HEK293T (cell line): ENCODE measurements at regions not wholly inside any gene's neighbourhood (a gene's known extent, or its start where the extent isn't known, plus 50 kb on each side); places are given as distances from the start of the nearest gene placed in this dataset.
"Not testable (repeated sequence)": the region's sequence is repeated elsewhere in the genome, so short reads cannot be mapped to it uniquely, and the experiment has no call there.

ENCODE experiments used
- CTCF ChIA-PET: fragments of 350-600 bp; formaldehyde crosslinking; extraction: SDS; loops from one replicate; lab custom pipeline; 2021; ENCODE audit warnings: antibody characterized with exemption, inconsistent platforms; lab: Yijun Ruan, JAX
- POLR2A ChIA-PET: fragments of 350-600 bp; formaldehyde crosslinking; extraction: SDS; loops from one replicate; lab custom pipeline; 2020; ENCODE audit warnings: antibody characterized with exemption, inconsistent platforms; lab: Yijun Ruan, JAX
- DNase-seq: peaks from one replicate; pipeline ENCODE4 v3.0.0; 2012; ENCODE audit warnings: mixed read lengths; ENCODE audit errors: extremely low spot score
- ARNT ChIP-seq: fragments of 450-650 bp; IDR thresholded peaks from 2 replicates; pipeline ENCODE4 v1.6.1; 2017; ENCODE audit warnings: mild to moderate bottlenecking
- BHLHE40 ChIP-seq: fragments of 450-650 bp; IDR thresholded peaks from 2 replicates; pipeline ENCODE4 v1.6.1; 2016; ENCODE audit warnings: mild to moderate bottlenecking, moderate library complexity, borderline replicate concordance
- CTBP1 ChIP-seq: fragments of 450-650 bp; IDR thresholded peaks from 2 replicates; pipeline ENCODE4 v1.6.1; 2016; ENCODE audit warnings: borderline replicate concordance
- ELF4 ChIP-seq: fragments of 450-650 bp; IDR thresholded peaks from 2 replicates; pipeline ENCODE4 v1.6.1; 2017; ENCODE audit warnings: antibody characterized with exemption
- FOXA1 ChIP-seq: fragments of 450-650 bp; IDR thresholded peaks from 2 replicates; pipeline ENCODE4 v1.6.1; 2016; ENCODE audit warnings: mild to moderate bottlenecking
- FOXK2 ChIP-seq: fragments of 450-650 bp; IDR thresholded peaks from 2 replicates; pipeline ENCODE4 v1.6.1; 2016; ENCODE audit warnings: mild to moderate bottlenecking
- FOXM1 ChIP-seq: fragments of 450-650 bp; IDR thresholded peaks from 2 replicates; pipeline ENCODE4 v1.6.1; 2017; ENCODE audit warnings: mild to moderate bottlenecking, borderline replicate concordance
- HDGF ChIP-seq: fragments of 450-650 bp; IDR thresholded peaks from 2 replicates; pipeline ENCODE4 v1.6.1; 2017; ENCODE audit warnings: antibody characterized with exemption, borderline replicate concordance
- L3MBTL2 ChIP-seq: fragments of 450-650 bp; conservative IDR thresholded peaks from 2 replicates; pipeline ENCODE4 v1.6.1; 2016; ENCODE audit warnings: mild to moderate bottlenecking
- LEF1 ChIP-seq: fragments of 450-650 bp; IDR thresholded peaks from 2 replicates; pipeline ENCODE4 v1.6.1; 2017; ENCODE audit warnings: mild to moderate bottlenecking, borderline replicate concordance
- NFRKB ChIP-seq: fragments of 450-650 bp; IDR thresholded peaks from 2 replicates; pipeline ENCODE4 v1.6.1; 2016; ENCODE audit warnings: mild to moderate bottlenecking, moderate library complexity
- SP1 ChIP-seq: fragments of 450-650 bp; IDR thresholded peaks from 2 replicates; pipeline ENCODE4 v1.6.1; 2017
- SUZ12 ChIP-seq: fragments of 450-650 bp; IDR thresholded peaks from 2 replicates; pipeline ENCODE4 v1.6.1; 2016; ENCODE audit warnings: mild to moderate bottlenecking
- TARDBP ChIP-seq: fragments of 450-650 bp; IDR thresholded peaks from 2 replicates; pipeline ENCODE4 v1.6.1; 2016
- ZNF384 ChIP-seq: fragments of 450-650 bp; IDR thresholded peaks from 2 replicates; pipeline ENCODE4 v1.6.1; 2016
- TF ChIP-seq, protein P1 (sequence below): fragments of 450-650 bp; IDR thresholded peaks from 2 replicates; pipeline ENCODE4 v1.6.1; 2016

GRCh38 chrX:3509934-3510333 lies 163.5 kb upstream of the MXRA5 start:
- ChIA-PET POLR2A (no interaction called here), CTCF (no interaction called here)
- DNase-seq, result no peak
- TF ChIP-seq TARDBP, result no peak
- TF ChIP-seq, protein P1, sequence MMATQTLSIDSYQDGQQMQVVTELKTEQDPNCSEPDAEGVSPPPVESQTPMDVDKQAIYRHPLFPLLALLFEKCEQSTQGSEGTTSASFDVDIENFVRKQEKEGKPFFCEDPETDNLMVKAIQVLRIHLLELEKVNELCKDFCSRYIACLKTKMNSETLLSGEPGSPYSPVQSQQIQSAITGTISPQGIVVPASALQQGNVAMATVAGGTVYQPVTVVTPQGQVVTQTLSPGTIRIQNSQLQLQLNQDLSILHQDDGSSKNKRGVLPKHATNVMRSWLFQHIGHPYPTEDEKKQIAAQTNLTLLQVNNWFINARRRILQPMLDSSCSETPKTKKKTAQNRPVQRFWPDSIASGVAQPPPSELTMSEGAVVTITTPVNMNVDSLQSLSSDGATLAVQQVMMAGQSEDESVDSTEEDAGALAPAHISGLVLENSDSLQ, result no peak
- TF ChIP-seq SUZ12, result no peak
- no peak for TF ChIP-seq FOXM1
- no peak for TF ChIP-seq LEF1
- no peak for TF ChIP-seq SP1
- TF ChIP-seq ELF4, result no peak
- TF ChIP-seq FOXK2, result no peak
- no peak for TF ChIP-seq ARNT
- TF ChIP-seq L3MBTL2, result no peak
- no peak for TF ChIP-seq ZNF384
- TF ChIP-seq BHLHE40, result no peak
- TF ChIP-seq CTBP1, result no peak
- no peak for TF ChIP-seq NFRKB
- TF ChIP-seq FOXA1, result no peak
- TF ChIP-seq HDGF, result no peak

DNA sequence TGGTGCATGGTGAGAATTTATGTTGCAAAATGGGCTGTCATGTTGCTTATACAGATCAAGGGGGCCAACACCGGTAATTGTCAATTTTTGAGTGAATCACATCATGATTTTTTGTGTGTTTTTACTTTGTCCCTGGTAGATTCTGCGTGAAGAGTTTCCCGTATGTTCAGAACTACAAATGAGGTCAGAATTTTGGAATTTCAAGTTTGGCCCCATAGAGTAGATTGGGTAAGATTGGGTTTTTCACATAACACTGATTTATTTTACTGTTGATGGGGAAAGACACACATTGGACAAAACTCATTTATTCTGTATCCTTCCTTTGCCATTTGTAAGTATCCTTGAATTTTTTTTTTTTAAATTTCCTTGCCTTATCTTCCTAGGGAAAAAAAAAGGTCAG lies 158.5 kb upstream of the MXRA5 start:
- POLR2A ChIA-PET, result no interaction called here
- TF ChIP-seq CTBP1 (no peak), ELF4 (no peak)
- CTCF ChIA-PET, result no interaction called here
- DNase-seq, result no peak

GRCh38 chrX:3501833-3502535 lies 155.5 kb upstream of the MXRA5 start:
- ChIA-PET CTCF (no interaction called here), POLR2A (no interaction called here)
- no peak for DNase-seq
- no peak for TF ChIP-seq LEF1
- no peak for TF ChIP-seq CTBP1
- TF ChIP-seq FOXA1, result no peak
- TF ChIP-seq ELF4, result no peak
- no peak for TF ChIP-seq SP1
- TF ChIP-seq BHLHE40, result no peak
- TF ChIP-seq FOXM1, result no peak
- TF ChIP-seq TARDBP, result no peak
- no peak for TF ChIP-seq FOXK2

DNA sequence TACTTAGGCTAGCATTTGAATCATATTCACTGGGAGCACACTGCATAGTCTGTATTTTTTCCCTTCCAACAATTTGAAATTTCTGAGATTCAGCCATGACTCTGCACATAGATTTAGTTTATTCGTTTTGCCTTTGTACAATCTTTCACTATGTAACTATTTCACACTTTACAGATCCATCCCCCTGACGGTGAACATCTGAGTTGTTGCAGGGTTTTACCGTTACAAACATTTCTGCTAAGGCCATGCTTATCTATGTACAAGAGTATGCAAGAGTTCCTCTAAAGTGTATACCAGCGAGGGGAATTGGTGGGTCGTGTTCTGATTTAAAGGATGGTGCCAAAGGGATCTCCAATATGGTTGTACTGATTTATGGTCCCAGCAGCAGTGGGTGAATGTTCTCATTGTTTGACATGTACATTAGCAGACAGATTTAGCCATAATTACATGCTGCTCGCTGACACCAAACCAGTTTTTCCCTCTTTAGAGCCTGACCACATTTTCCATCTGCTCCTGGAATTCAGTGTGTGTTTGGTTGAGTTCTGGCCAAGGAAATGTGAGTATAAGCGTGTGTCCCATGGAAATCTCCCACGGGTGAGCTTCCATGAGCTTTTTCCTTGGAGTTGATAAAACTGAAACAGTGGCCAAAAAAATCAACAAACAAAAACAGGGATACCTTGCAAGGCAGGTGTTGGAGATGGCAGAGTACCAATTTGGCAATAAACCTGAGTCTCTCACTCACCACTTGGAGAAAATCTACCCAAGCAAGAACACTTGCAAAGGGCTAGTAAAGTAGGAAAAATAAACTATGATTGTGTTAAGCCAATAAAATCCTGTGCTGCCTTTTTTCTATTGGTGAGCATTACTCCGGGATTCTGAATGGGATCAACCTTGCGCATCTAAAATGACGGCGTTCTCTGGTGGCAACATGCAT lies 149.7 kb upstream of the MXRA5 start:
- DNase-seq, CTCF ChIA-PET, POLR2A ChIA-PET: not testable (repeated sequence)

DNA sequence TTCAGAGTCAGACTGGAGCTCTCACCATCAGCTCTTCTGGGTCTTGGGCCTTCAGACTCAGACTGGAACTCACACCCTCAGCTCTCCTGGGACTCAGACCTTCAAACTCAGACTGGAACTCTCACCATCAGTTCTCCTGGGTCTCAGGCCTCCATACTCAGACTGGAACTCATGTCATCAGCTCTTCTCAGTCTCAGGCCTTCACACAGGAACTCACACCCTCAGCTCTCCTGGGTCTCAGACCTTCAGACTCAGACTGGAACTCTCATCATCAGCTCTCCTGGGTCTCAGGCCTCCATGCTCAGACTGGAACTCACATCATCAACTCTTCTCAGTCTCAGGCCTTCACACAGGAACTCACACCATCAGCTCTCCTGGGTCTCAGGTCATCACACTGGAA lies 147.2 kb upstream of the MXRA5 start:
- CTCF ChIA-PET, result no interaction called here

DNA sequence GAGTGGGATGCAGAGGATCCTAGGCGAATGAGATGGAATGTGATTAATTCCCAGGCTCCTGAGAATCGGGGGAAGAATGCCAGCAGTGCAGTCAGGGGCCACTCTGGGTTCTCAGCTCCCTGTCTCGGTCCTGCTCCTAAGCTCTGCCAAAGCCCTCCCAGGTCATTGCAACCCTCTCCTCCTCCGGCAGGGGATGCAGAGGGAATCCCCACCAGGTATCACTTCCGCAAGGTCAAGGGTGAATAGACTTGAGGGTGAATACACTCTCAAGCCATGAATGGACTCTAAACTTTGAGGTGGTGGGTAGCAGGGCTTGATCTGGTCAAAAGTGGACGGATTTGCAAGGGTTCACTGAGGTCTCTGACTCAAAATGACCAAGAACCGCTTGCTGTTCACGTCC lies 139.3 kb upstream of the MXRA5 start:
- POLR2A ChIA-PET, result no interaction called here
- TF ChIP-seq FOXM1 (no peak), SUZ12 (no peak)

More for the DNA sequence above, 147.2 kb upstream of the MXRA5 start:
- POLR2A ChIA-PET, result no interaction called here
- TF ChIP-seq BHLHE40, result no peak
- no peak for TF ChIP-seq FOXK2
- TF ChIP-seq, protein P1, result no peak
- no peak for TF ChIP-seq SUZ12
- no peak for TF ChIP-seq TARDBP
- no peak for TF ChIP-seq ELF4
- TF ChIP-seq SP1, result no peak
- no peak for TF ChIP-seq HDGF
- TF ChIP-seq LEF1, result no peak
- TF ChIP-seq CTBP1, result no peak
- TF ChIP-seq ARNT, result no peak
- TF ChIP-seq FOXM1, result no peak
- TF ChIP-seq NFRKB, result no peak
- TF ChIP-seq ZNF384, result no peak
- TF ChIP-seq FOXA1, result no peak
- DNase-seq, result no peak

GRCh38 chrX:3479026-3479425 lies 132.6 kb upstream of the MXRA5 start:
- ChIA-PET CTCF (no interaction called here), POLR2A (no interaction called here)
- DNase-seq, result no peak
- TF ChIP-seq HDGF (no peak), TARDBP (no peak)

More for the DNA sequence above, 139.3 kb upstream of the MXRA5 start:
- CTCF ChIA-PET, result no interaction called here
- DNase-seq, result peak; percentile 12
